H9 (cell line): ENCODE measurements at regions not wholly inside any gene's neighbourhood (a gene's known extent, or its start where the extent isn't known, plus 50 kb on each side); places are given as distances from the start of the nearest gene placed in this dataset.

ENCODE experiments used
- DNase-seq: peaks from one replicate; pipeline ENCODE4 v3.0.0-alpha.2; 2017
- H2AFZ ChIP-seq: one replicate; pipeline ENCODE4 v1.6.1; 2013; ENCODE audit warnings: mild to moderate bottlenecking, low read length, control low read depth, moderate library complexity
- H2AK5ac ChIP-seq: 2 replicates; pipeline ENCODE4 v1.6.1; 2013; ENCODE audit warnings: low read length, control low read depth, mixed read lengths; ENCODE audit not compliant: insufficient read length
- H2BK120ac ChIP-seq: one replicate; pipeline ENCODE4 v1.6.1; 2013; ENCODE audit warnings: low read depth, mild to moderate bottlenecking, low read length, control low read depth, inconsistent platforms; ENCODE audit not compliant: poor library complexity, severe bottlenecking
- H2BK12ac ChIP-seq: 2 replicates; pipeline ENCODE4 v1.6.1; 2013; ENCODE audit warnings: low read length, control low read depth, mixed read lengths, low read depth; ENCODE audit not compliant: insufficient read length
- H2BK15ac ChIP-seq: 2 replicates; pipeline ENCODE4 v1.6.1; 2013; ENCODE audit warnings: low read depth, low read length, control low read depth
- H2BK20ac ChIP-seq: one replicate; pipeline ENCODE4 v1.6.1; 2013; ENCODE audit warnings: low read depth, mild to moderate bottlenecking, low read length, control low read depth, inconsistent platforms; ENCODE audit not compliant: poor library complexity, severe bottlenecking
- H2BK5ac ChIP-seq: 2 replicates; pipeline ENCODE4 v1.6.1; 2013; ENCODE audit warnings: low read length, control low read depth, mixed read lengths; ENCODE audit not compliant: insufficient read length
- H3K14ac ChIP-seq: 2 replicates; pipeline ENCODE4 v1.6.1; 2013; ENCODE audit warnings: low read length, control low read depth; ENCODE audit not compliant: insufficient read depth
- H3K18ac ChIP-seq: 2 replicates; pipeline ENCODE4 v1.6.1; 2013; ENCODE audit warnings: low read depth, mild to moderate bottlenecking, mixed read lengths, low read length, control low read depth; ENCODE audit not compliant: insufficient read length
- H3K23ac ChIP-seq: 2 replicates; pipeline ENCODE4 v1.6.1; 2013; ENCODE audit warnings: low read length, control low read depth, mixed read lengths, low read depth; ENCODE audit not compliant: insufficient read length
- H3K23me2 ChIP-seq: 2 replicates; pipeline ENCODE4 v1.6.1; 2013; ENCODE audit warnings: low read depth, mild to moderate bottlenecking, mixed read lengths, low read length, control low read depth; ENCODE audit not compliant: insufficient read length, poor library complexity, severe bottlenecking
- H3K27ac ChIP-seq: 2 replicates; pipeline ENCODE4 v1.5.1; 2013; ENCODE audit warnings: low read length, control low read depth, mixed read lengths, low read depth; ENCODE audit not compliant: insufficient read length
- H3K27me3 ChIP-seq: 2 replicates; pipeline ENCODE4 v1.6.1; 2013; ENCODE audit warnings: low read length, control low read depth, inconsistent platforms; ENCODE audit not compliant: insufficient read depth
- H3K4ac ChIP-seq: 2 replicates; pipeline ENCODE4 v1.6.1; 2013; ENCODE audit warnings: low read depth, mild to moderate bottlenecking, control low read depth, inconsistent platforms, low read length, moderate library complexity
- H3K4me1 ChIP-seq: 2 replicates; pipeline ENCODE4 v1.6.1; 2013; ENCODE audit warnings: low read length, control low read depth, inconsistent platforms; ENCODE audit not compliant: insufficient read depth
- H3K4me2 ChIP-seq: 2 replicates; pipeline ENCODE4 v1.6.1; 2013; ENCODE audit warnings: low read length, control low read depth, mixed read lengths; ENCODE audit not compliant: insufficient read length, insufficient read depth
- H3K56ac ChIP-seq: 2 replicates; pipeline ENCODE4 v1.6.1; 2013; ENCODE audit warnings: low read depth, mild to moderate bottlenecking, mixed read lengths, low read length, control low read depth; ENCODE audit not compliant: insufficient read length
- H3K79me1 ChIP-seq: 2 replicates; pipeline ENCODE4 v1.6.1; 2013; ENCODE audit warnings: low read depth, mild to moderate bottlenecking, moderate library complexity, low read length, control low read depth, inconsistent platforms; ENCODE audit not compliant: insufficient read depth, poor library complexity, severe bottlenecking
- H3K79me2 ChIP-seq: 2 replicates; pipeline ENCODE4 v1.6.1; 2013; ENCODE audit warnings: low read length, control low read depth, inconsistent platforms; ENCODE audit not compliant: insufficient read depth
- H3K9ac ChIP-seq: 2 replicates; pipeline ENCODE4 v1.6.1; 2013; ENCODE audit warnings: low read length, control low read depth, mixed read lengths; ENCODE audit not compliant: insufficient read length; ENCODE audit errors: extremely low read depth
- H3K9me3 ChIP-seq: one replicate; pipeline ENCODE4 v1.6.1; 2013; ENCODE audit warnings: low read depth, low read length, inconsistent platforms; ENCODE audit not compliant: control insufficient read depth
- H3T11ph ChIP-seq: one replicate; pipeline ENCODE4 v1.6.1; 2013; ENCODE audit warnings: mild to moderate bottlenecking, low read length, control low read depth, inconsistent platforms
- H4K20me1 ChIP-seq: one replicate; pipeline ENCODE4 v1.6.1; 2013; ENCODE audit not compliant: control insufficient read depth, insufficient read length, insufficient read depth
- H4K5ac ChIP-seq: 2 replicates; pipeline ENCODE4 v1.6.1; 2013; ENCODE audit warnings: low read depth, mild to moderate bottlenecking, mixed read lengths, low read length, control low read depth; ENCODE audit not compliant: insufficient read length
- H4K8ac ChIP-seq: replicated peaks from 2 replicates; pipeline ENCODE4 v1.6.1; 2013; ENCODE audit warnings: low read length, control low read depth, mixed read lengths, low read depth; ENCODE audit not compliant: insufficient read length
- H4K91ac ChIP-seq: 2 replicates; pipeline ENCODE4 v1.6.1; 2013; ENCODE audit warnings: low read depth, mild to moderate bottlenecking, moderate library complexity, mixed read lengths, low read length, control low read depth; ENCODE audit not compliant: insufficient read length
- H3K27ac Mint-ChIP-seq, 3 experiments: 2 replicates in 2 of 3; 3 replicates in 1 of 3; pipeline ENCODE4 v1.8.0; 2020 to 2021; ENCODE audit warnings: mixed read lengths in 3 of 3, mild to moderate bottlenecking in 1 of 3, moderate library complexity in 1 of 3
- H3K27me3 Mint-ChIP-seq: 2 replicates; pipeline ENCODE4 v1.8.0; 2021; ENCODE audit warnings: low read depth, mild to moderate bottlenecking, moderate library complexity, mixed read lengths
- H3K36me3 Mint-ChIP-seq, 3 experiments: 2 replicates in 2 of 3; 3 replicates in 1 of 3; pipeline ENCODE4 v1.8.0; 2020 to 2021; ENCODE audit warnings: low read depth in 3 of 3, mixed read lengths in 3 of 3; ENCODE audit not compliant: insufficient read depth in 1 of 3
- H3K4me1 Mint-ChIP-seq, 2 experiments: 2 replicates each; pipeline ENCODE4 v1.8.0; 2020; ENCODE audit warnings: mixed read lengths in 2 of 2
- H3K4me3 Mint-ChIP-seq, 2 experiments: 2 replicates in 1 of 2; 3 replicates in 1 of 2; pipeline ENCODE4 v1.8.0; 2020 to 2021; ENCODE audit warnings: mild to moderate bottlenecking in 2 of 2, mixed read lengths in 2 of 2, moderate library complexity in 1 of 2
- H3K9me3 Mint-ChIP-seq, 2 experiments: 2 replicates in 1 of 2; 3 replicates in 1 of 2; pipeline ENCODE4 v1.8.0; 2020; ENCODE audit warnings: mild to moderate bottlenecking in 2 of 2, mixed read lengths in 2 of 2, moderate library complexity in 1 of 2
- WGBS: extraction: QIAGEN DNeasy Blood & Tissue Kit; methylation state at CpG from one replicate; pipeline ENCODE4 v1.1.7; 2013; ENCODE audit warnings: missing lambda C conversion rate, low lambda C conversion rate, mixed read lengths; ENCODE audit not compliant: insufficient read length; ENCODE audit errors: extremely low coverage; 5-methylcytosine and 5-hydroxymethylcytosine counted together
- TF ChIP-seq, protein P1 (sequence below): fragments of 200-600 bp; sonication (generic); conservative IDR thresholded peaks from 3 replicates; pipeline ENCODE4 v1.8.0; 2021; ENCODE audit warnings: antibody characterized with exemption, mild to moderate bottlenecking

DNA sequence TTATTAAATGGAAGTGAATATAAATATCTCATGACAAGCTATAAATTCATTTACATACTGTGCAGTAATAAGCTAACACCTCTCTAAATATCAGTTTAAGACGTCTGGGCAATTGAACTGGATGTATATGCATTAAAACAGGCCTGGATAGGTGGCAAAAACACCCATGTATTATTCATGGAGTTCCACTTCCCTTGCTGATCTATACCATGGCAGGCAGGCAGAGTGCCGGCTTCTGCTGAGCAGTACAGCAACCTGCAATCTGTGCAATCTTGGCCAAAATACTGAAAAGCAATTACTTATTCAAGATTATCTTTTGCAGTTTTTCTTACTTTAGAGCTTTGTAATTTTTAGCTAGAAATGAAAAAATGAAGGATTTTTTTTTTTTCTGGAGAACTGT lies 112.1 kb upstream of the PIEZO2 start:
- TF ChIP-seq, protein P1, sequence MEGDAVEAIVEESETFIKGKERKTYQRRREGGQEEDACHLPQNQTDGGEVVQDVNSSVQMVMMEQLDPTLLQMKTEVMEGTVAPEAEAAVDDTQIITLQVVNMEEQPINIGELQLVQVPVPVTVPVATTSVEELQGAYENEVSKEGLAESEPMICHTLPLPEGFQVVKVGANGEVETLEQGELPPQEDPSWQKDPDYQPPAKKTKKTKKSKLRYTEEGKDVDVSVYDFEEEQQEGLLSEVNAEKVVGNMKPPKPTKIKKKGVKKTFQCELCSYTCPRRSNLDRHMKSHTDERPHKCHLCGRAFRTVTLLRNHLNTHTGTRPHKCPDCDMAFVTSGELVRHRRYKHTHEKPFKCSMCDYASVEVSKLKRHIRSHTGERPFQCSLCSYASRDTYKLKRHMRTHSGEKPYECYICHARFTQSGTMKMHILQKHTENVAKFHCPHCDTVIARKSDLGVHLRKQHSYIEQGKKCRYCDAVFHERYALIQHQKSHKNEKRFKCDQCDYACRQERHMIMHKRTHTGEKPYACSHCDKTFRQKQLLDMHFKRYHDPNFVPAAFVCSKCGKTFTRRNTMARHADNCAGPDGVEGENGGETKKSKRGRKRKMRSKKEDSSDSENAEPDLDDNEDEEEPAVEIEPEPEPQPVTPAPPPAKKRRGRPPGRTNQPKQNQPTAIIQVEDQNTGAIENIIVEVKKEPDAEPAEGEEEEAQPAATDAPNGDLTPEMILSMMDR = no peak
- no peak overlapping the region for H3T11ph ChIP-seq
- H3K4me3 Mint-ChIP-seq = no peak overlapping the region

More for the DNA sequence above, 112.1 kb upstream of the PIEZO2 start:
- Histone ChIP-seq H3K18ac (no peak overlapping the region), H4K91ac (no peak overlapping the region), H3K27me3 (no peaks in the 10 kb centered on the region), H4K8ac (no peak overlapping the region), H2BK120ac (no peak overlapping the region), H4K20me1 (no peaks in the 10 kb centered on the region), H2BK12ac (no peak overlapping the region), H2AFZ (no peak overlapping the region), H2BK15ac (no peak overlapping the region), H3K56ac (no peak overlapping the region), H3K23ac (no peak overlapping the region), H3K27ac (no peak overlapping the region), H3K4me2 (no peak overlapping the region), H3K4ac (no peak overlapping the region), H2AK5ac (no peak overlapping the region), H3K4me1 (no peaks in the 10 kb centered on the region), H3K79me2 (no peaks in the 10 kb centered on the region), H3K79me1 (no peaks in the 10 kb centered on the region), H2BK5ac (no peak overlapping the region), H3K9me3 (no peaks in the 10 kb centered on the region), H4K5ac (no peak overlapping the region), H3K23me2 (no peaks in the 10 kb centered on the region), H3K14ac (no peak overlapping the region), H2BK20ac (no peak overlapping the region), H3K9ac (no peak overlapping the region)
- DNase-seq = no peak
- Mint-ChIP-seq H3K9me3 (peaks cover 22 to 24% of the 10 kb centered on the region in 2 experiments), H3K36me3 (peaks cover 8 to 24% (median 12%) of the 10 kb centered on the region in 3 experiments; a peak in 6 of 7 replicates), H3K27me3 (no peaks in the 10 kb centered on the region), H3K4me1 (peaks cover 22 to 33% of the 10 kb centered on the region in 2 experiments), H3K27ac (peak overlapping the region in 1 of 3 experiments; percentile 48; a peak in 2 of 7 replicates)
- WGBS = no CpG with 5 or more reads among the region's 2 CpGs
